OCI-LY3 (cell line): ENCODE measurements at regions not wholly inside any gene's neighbourhood (a gene's known extent, or its start where the extent isn't known, plus 50 kb on each side); places are given as distances from the start of the nearest gene placed in this dataset.
"Not testable (repeated sequence)": the region's sequence is repeated elsewhere in the genome, so short reads cannot be mapped to it uniquely, and the experiment has no call there.

Experiments used
- CTCF ChIP-seq: fragments of 200-600, 300-600 bp; sonication (generic); IDR thresholded peaks from 2 replicates; pipeline ENCODE4 v1.5.1; 2014; ENCODE audit warnings: antibody characterized with exemption, low read length, low read depth
- EZH2phosphoT487 ChIP-seq: fragments of 200-600 bp; shearing (Covaris generic); IDR thresholded peaks from 2 replicates; pipeline ENCODE4 v1.6.1; 2018; ENCODE audit warnings: antibody characterized with exemption, mixed run types, low read depth

- not testable (repeated sequence) for TF ChIP-seq CTCF, EZH2phosphoT487
Observed at GRCh38 chr10:7037434-7037833, 373.4 kb downstream of the SFMBT2 start.
